GM18507 (cell line): ENCODE measurements at regions not wholly inside any gene's neighbourhood (a gene's known extent, or its start where the extent isn't known, plus 50 kb on each side); places are given as distances from the start of the nearest gene placed in this dataset.
"Not testable (repeated sequence)": the region's sequence is repeated elsewhere in the genome, so short reads cannot be mapped to it uniquely, and the experiment has no call there.

Experiments used
- DNase-seq: peaks from one replicate; pipeline ENCODE4 v3.0.0; 2011; ENCODE audit warnings: low read depth; ENCODE audit not compliant: insufficient read length; ENCODE audit errors: extremely low spot score
- FAIRE-seq: peaks from 2 replicates; lab custom pipeline; 2011; peaks lifted over from hg19 to GRCh38; lab: Jason Lieb, UNC

GRCh38 chr6:139990026-139990686, 615.7 kb upstream of the CITED2 start:
- DNase-seq (no peak), FAIRE-seq (no peak)

DNA sequence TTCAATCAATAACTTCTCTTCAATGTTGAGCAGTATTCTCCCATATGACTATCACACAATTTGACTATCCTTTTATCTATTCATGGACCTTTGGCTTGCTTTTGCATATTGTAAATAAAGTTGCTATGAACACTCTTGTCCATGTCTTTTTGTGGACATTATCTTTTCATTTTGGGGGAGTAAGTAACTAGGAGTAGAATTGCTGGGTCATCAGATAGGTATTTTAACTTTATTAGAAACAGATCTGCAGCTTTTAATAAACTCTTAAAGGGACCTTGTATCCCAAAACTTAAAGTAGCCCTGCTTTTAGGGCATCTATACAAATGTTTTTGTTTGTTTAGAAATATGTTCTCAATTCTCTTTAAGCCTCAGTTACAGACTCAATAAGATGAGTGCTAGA, 614.2 kb upstream of the CITED2 start:
- DNase-seq (no peak), FAIRE-seq (no peak)

- no peak for DNase-seq
- no peak for FAIRE-seq
These were observed 612.6 kb upstream of the CITED2 start for GRCh38 chr6:139987091-139987490.

GRCh38 chr6:139985236-139985815, 610.9 kb upstream of the CITED2 start:
- DNase-seq (no peak), FAIRE-seq (no peak)

DNA sequence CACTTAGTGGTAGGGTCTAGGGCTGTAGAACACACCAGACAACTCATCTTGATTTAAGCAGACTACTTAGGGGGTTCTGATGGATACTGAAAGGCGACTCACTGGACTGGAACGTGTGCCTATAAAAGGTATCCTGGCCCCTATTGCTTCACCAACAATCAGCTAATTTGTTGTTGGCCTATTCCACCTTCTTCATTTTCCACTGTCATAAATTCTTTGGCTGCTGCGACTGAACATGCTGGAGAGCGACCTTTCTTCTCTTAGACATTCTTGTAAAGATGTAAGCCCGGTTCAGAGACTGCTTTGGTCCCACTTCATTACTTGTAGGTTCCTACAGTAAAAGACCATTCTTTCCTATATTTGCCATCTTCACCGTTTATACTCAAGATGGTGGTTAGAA, 609.9 kb upstream of the CITED2 start:
- FAIRE-seq (no peak), DNase-seq (no peak)

- FAIRE-seq (no peak), DNase-seq (no peak)
These were observed 609.3 kb upstream of the CITED2 start for GRCh38 chr6:139983555-139984276.

DNA sequence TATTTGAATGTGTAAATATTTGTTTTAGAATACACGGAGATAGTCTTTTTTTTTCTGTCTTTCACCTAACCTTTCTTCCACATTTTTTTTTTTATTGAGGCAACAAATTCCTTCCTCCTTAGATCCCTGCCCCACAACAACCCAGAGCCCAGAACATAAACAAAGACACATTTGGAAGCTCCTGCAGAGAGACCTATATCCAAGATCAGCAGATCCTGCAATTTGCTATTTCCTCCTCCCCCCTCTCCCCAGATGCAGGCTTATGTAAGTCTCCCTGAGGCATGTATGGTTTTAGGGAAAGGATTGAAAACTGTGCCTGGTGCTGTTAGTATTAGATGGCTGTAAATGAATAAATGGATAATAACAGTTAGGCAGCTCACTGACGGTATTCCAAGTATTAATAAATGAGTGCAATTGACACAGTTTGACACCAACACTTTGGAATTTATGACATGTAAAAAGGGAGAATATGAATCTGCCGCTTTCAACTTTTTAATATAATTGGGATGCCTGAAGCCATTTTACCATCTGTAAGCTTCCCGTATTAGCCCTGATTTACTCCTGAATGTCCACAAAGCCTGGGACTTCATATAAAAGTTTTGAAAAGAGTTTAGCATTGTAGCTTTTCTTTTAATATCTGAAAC, 608.3 kb upstream of the CITED2 start:
- no peak for FAIRE-seq
- DNase-seq = no peak

- DNase-seq (no peak), FAIRE-seq (no peak)
These were observed 607.7 kb upstream of the CITED2 start for GRCh38 chr6:139982195-139982594.

DNA sequence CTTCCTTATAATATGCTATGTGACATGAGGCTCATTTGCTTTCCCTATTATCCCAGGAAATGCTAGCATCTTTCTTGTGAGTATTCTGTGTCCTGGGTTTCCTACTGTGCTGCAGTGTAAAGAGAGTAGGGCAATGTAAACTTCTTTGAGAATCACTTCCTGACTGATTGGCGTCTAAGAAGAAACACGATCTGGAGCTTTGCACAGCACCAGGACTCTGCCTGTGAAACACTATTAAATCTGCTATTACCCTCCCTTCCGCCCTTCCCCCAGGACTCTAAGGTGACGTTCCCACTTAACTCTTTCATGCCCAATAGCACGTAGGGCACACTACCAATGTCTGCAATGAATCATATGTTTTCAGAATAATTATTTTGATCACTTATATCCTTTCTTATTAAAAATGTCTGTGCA, 607.3 kb upstream of the CITED2 start:
- no peak for FAIRE-seq
- no peak for DNase-seq

DNA sequence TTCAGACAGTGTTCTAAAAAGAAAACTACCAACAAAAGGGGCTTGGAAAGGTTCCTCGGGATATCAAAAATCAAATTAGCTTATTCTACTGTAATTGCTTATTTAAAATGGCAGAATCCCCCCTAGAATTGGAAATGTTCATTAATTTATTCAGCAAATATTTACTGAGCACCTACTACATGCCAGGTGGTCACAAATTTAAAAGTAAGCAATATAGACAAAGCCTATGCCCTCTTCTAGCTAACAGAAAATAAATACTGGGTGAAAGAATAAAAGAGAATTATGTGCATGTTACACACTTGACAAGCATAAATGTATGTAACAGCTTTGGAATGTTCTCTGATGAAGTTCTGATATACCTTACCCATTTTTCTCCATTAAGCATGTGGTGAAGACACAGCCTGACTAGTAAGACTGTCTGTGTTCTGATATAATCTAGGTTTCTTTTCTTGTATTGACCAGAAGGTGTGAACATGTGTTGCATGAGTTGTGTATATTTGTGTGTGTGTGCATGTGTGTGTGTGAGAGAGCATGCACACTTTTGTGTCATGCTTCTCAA, 606.7 kb upstream of the CITED2 start:
- FAIRE-seq = no peak
- DNase-seq = no peak

- FAIRE-seq, DNase-seq: not testable (repeated sequence)
These were observed 606.2 kb upstream of the CITED2 start for GRCh38 chr6:139980631-139981030.

DNA sequence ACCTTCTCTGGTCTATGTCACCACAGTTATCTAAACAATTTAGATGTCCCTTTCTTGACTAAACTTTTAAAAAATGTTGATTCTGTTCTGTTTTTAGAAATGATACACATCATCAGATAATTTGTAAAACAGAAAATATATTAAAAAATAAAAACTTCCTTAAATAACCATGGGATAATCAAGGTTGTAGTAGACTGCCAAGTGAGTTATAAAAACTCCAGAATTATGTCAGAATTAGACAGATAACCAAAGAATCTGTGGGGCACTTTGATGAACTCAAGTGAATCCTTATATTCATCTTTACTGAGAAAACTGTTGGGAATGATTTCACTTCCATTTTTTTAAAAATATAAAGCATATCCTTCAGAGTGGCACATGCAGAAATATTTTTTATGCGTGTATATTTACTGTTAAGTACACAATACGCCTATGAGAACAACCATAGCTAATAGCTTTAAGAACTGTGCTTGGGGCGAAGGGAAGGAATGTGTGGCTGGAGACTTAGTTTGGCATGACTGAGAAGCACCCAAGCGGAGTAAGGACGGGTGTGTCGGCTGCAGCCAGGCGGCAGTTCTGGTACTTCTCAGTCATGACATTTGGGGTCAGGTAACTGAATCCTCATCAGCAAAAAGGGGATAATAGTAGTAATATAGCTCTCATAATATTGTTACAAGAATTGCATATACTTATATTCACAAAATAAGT, 604.7 kb upstream of the CITED2 start:
- FAIRE-seq (no peak), DNase-seq (no peak)

DNA sequence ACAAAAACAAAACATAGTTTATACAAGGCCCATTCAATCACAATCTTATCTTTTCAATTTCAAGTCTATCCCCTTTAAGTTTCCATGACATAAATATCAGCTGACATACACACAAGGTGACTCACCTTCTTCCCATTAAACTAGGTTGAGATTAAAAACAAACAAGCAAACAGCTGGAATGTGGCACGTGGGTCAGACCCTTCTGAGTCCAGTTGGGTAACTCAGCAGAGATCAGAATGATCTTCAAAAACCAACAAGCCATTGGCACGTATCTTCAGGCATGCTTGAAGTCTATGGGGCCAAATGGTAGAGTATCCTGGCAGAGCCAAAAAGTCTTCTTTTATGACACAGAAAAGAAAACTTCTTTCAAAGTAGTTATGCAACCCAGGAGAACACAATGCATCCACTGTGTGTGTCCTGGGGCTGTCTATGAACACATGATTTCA, 603.5 kb upstream of the CITED2 start:
- no peak for DNase-seq
- FAIRE-seq = no peak

DNA sequence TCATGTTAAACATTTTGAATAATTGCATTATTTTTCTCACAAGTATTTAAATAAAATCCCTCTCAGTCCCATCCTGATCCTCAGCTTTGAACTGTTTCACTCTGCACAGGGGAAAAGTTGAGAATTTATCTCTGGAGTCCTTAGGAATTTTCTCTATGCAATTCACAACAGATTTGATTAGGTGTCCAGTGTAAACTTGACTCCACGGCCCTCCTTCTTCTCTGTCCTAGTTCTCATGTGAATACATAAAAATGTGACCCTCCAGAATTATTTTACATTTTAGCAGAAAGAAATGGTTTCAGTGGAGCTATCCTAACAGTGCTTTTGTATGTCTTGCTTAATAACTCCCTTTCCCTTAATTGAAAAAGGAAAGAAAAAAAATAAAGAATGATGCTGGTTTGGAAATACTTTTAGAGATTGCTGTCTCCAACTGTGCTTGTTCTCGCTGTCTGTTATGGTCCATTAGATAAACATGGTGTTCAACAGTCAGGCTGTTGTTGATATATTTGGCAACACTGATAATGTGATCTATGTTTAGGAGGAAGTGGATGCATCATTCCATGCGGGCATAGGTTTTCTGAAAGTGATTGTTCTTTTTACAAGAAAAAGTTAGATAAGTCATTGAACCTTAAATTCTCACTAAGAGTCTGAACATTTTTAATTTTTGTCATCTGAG, 599.4 kb upstream of the CITED2 start:
- FAIRE-seq = no peak
- DNase-seq = no peak

- no peak for DNase-seq
- FAIRE-seq = no peak
These were observed 597.7 kb upstream of the CITED2 start for GRCh38 chr6:139972116-139972515.

DNA sequence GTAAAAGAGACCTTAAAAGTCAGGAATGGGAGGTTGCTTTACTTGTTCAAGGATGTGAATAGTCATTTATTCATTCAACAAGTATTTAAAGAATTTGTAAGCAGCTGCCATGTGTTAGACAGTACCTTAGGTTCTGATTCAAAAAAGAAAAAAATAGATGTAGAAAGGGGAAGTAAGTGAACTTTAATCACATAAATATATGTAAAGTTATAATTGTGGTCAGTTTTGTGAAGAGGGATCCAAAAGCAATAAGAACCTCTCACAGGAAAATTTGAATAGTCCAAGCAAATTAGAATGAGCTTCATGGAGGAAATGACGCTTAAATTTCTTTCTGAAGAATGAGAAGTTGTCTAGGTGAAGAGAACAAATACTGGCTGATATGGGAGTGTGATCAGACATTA, 596.1 kb upstream of the CITED2 start:
- no peak for DNase-seq
- FAIRE-seq = no peak

GRCh38 chr6:139967497-139967896, 593.0 kb upstream of the CITED2 start:
- DNase-seq (no peak), FAIRE-seq (no peak)

- DNase-seq = no peak
These were observed 590.9 kb upstream of the CITED2 start for GRCh38 chr6:139965393-139965792.

DNA sequence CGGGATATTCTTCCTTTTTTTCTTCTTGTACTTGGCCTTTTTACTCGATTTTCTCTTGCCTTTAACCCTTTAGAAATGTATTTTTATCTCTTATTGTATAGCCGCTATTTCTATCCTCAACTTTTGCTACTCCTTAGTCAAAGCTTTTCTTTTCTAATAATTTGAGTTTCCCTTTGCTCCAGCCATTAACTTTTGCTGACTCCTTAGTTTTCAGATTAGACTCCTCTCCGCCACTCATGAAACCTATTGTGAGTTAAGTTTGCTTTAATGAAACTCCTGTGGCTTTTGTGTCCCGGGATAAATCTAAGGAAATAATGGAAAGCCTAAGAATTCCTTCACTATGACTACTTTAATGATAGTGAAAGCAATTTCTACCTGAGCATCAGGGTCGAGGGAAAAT, 590.3 kb upstream of the CITED2 start:
- FAIRE-seq (no peak), DNase-seq (no peak)

More at GRCh38 chr6:139965393-139965792, 590.9 kb upstream of the CITED2 start:
- FAIRE-seq = no peak
